ENCODE measurements at regions not wholly inside any gene's neighbourhood (a gene's known extent, or its start where the extent isn't known, plus 50 kb on each side); places are given as distances from the start of the nearest gene placed in this dataset.

- Histone ChIP-seq H3K4me3 (peak overlapping the region; percentile 58), H3K27ac (peak overlapping the region; percentile 82), H3K9me3 (no peaks in the 10 kb centered on the region), H3K27me3 (ENCODE audit: insufficient read depth in 3 of 3, low read length in 2 of 3) (no peaks in the 10 kb centered on the region), H3K36me3 (ENCODE audit: insufficient read depth in 1 of 2, low read depth in 1 of 2) (no peaks in the 10 kb centered on the region), H3K4me1 (peaks cover 5% of the 10 kb centered on the region)
- WGBS, 3 donors = 58 to 63% (median 63%) methylated on average over 6 of the region's 6 CpGs
- TF ChIP-seq, protein P1, sequence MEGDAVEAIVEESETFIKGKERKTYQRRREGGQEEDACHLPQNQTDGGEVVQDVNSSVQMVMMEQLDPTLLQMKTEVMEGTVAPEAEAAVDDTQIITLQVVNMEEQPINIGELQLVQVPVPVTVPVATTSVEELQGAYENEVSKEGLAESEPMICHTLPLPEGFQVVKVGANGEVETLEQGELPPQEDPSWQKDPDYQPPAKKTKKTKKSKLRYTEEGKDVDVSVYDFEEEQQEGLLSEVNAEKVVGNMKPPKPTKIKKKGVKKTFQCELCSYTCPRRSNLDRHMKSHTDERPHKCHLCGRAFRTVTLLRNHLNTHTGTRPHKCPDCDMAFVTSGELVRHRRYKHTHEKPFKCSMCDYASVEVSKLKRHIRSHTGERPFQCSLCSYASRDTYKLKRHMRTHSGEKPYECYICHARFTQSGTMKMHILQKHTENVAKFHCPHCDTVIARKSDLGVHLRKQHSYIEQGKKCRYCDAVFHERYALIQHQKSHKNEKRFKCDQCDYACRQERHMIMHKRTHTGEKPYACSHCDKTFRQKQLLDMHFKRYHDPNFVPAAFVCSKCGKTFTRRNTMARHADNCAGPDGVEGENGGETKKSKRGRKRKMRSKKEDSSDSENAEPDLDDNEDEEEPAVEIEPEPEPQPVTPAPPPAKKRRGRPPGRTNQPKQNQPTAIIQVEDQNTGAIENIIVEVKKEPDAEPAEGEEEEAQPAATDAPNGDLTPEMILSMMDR (IDR thresholded peaks at IDR 0.05) = no peak
- intact Hi-C loops (cut with DNase I) = loop anchor here in 1 of 2 donors (2.0 to 10.0 kb wide), 2 partner anchors 50 to 142 kb away; partner anchors contain the start of gene ADRA1B
- DNase-seq (no peak), ATAC-seq (no peak)
Observed at GRCh38 chr5:159772698-159773061, 143.6 kb upstream of the ADRA1B start.

DNA sequence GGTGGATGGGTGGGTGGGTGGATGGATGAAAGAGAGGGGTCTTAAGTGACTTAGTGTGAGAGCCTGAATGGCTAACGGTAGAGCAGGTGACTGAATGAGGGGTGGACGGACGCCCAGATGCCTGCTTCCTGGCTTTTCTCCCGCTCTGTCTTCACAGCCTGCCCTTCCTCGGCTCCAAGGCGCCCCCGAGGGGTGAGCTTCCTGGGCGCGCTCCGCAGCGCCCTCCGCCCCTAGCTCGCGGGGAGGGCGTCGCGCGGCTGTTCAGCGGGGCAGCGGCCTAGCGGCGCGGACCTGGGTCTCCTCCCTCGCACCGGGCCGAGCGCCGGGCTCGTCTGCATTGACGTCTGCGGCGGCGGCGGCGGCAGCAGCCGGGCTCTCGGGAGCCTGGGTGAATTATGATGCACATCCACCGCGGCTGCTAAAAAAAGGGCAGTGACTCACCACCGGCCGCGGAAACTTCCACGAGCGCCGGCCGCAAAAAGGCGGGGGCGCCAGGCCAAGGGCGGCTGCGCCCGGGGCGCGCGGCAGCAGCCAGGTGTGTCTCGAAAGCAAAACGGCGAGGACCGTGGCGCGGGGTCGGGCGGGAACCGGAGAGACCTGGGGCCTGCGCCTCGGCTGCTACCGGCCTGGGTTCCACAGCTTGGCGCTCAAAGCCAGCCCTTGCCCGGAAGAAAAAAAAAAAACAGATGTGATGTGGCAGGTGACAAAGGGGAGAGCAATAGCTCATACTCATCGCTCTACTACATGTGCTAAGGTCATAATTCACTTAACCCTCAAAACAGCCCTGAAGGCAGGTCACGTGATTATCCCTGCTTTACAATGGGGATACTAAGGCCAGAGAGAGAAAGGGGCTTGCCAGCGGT lies 143.0 kb upstream of the ADRA1B start:
- DNase-seq (peak; percentile 86 to 89), ATAC-seq (peak; percentile 98 to 99 (median 98))
- no peaks in the 10 kb centered on the region for H3K9me3 ChIP-seq
- peak overlapping the region; percentile 82 for H3K27ac ChIP-seq
- intact Hi-C loops (cut with DNase I) = loop anchor here in 1 of 2 donors (2.0 to 10.0 kb wide), 2 partner anchors 50 to 142 kb away; partner anchors contain the start of gene ADRA1B
- WGBS, 3 donors = 2 to 4% (median 2%) methylated on average over 43 to 71 of the region's 71 CpGs
- no peaks in the 10 kb centered on the region for H3K27me3 ChIP-seq (ENCODE audit: insufficient read depth in 3 of 3, low read length in 2 of 3)
- TF ChIP-seq, protein P1 (IDR thresholded peaks at IDR 0.05) = no peak
- H3K36me3 ChIP-seq (ENCODE audit: insufficient read depth in 1 of 2, low read depth in 1 of 2) = no peaks in the 10 kb centered on the region
- peak overlapping the region; percentile 58 for H3K4me3 ChIP-seq
- peaks cover 5% of the 10 kb centered on the region for H3K4me1 ChIP-seq

DNA sequence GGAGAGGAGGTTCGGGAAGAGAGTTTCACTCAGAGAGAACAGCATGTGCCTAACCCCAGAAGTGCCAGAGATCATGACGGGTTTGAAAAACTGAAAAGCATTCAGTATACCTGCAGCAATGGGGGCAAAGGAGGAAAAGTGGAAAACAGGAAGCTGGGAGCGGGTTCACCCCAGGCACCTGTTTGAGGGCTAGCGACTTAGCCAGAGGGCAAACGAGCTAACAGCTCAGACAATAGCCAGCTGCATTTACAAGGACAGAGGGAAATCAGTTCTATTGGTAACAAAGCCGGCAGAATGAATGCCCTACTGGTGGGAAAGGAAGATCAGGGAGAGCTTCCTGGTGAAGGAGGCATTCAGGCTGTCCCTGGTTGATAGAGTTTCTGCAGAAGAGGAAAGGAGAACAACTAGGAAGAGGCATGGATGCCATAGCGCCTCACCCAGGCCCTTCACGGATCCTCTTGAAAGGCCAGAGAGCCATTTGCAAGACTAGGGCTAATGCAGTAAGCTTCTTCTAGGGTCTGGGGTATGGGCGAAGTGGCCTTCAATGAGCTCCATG lies 141.7 kb upstream of the ADRA1B start:
- H3K27ac ChIP-seq = no peak overlapping the region
- DNase-seq (no peak), ATAC-seq (no peak)
- H3K9me3 ChIP-seq = no peaks in the 10 kb centered on the region
- H3K27me3 ChIP-seq (ENCODE audit: insufficient read depth in 3 of 3, low read length in 2 of 3) = no peaks in the 10 kb centered on the region
- 83 to 89% (median 87%) methylated on average over 9 of the region's 9 CpGs for WGBS, 3 donors
- intact Hi-C loops (cut with DNase I) = loop anchor here in 1 of 2 donors (10.0 kb wide), 1 partner anchor 140 kb away; the partner anchor contains the start of gene ADRA1B
- H3K4me1 ChIP-seq = peaks cover 5% of the 10 kb centered on the region
- TF ChIP-seq, protein P1 (IDR thresholded peaks at IDR 0.05) = no peak
- no peaks in the 10 kb centered on the region for H3K36me3 ChIP-seq (ENCODE audit: insufficient read depth in 1 of 2, low read depth in 1 of 2)
- no peak overlapping the region for H3K4me3 ChIP-seq

DNA sequence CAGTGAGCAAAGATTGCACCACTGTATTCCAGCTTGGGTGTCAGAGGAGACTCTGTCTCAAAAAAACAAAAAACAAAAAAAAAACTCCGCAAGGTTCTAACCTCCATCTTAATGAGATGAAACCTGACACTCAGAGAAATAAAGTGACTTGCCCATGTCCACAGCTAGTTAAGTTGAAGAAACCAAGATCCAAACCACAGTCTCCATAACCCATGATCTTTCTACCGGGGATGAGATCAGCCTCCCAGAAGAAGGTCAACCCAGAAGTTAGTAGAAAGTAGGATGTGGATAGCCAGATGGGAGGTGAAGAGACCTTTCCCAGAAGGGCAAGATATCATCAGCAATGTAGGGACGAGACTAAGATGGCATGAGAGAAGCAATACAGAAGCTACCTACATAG lies 140.4 kb upstream of the ADRA1B start:
- TF ChIP-seq, protein P1 (IDR thresholded peaks at IDR 0.05) = no peak
- H3K27ac ChIP-seq = no peak overlapping the region
- H3K4me1 ChIP-seq = peaks cover 5% of the 10 kb centered on the region
- DNase-seq (no peak), ATAC-seq (no peak)
- intact Hi-C loops (cut with DNase I) = loop anchor here in 1 of 2 donors (10.0 kb wide), 1 partner anchor 139 kb away; the partner anchor contains the start of gene ADRA1B
- H3K4me3 ChIP-seq = no peak overlapping the region
- H3K9me3 ChIP-seq = no peaks in the 10 kb centered on the region
- H3K27me3 ChIP-seq (ENCODE audit: insufficient read depth in 3 of 3, low read length in 2 of 3) = no peaks in the 10 kb centered on the region
- H3K36me3 ChIP-seq (ENCODE audit: insufficient read depth in 1 of 2, low read depth in 1 of 2) = no peaks in the 10 kb centered on the region
- 92 to 95% (median 93%) methylated on average over 3 of the region's 3 CpGs for WGBS, 3 donors
